Esophagus squamous epithelium (tissue), 5 donors: ENCODE measurements at regions not wholly inside any gene's neighbourhood (a gene's known extent, or its start where the extent isn't known, plus 50 kb on each side); places are given as distances from the start of the nearest gene placed in this dataset.
"Not testable (repeated sequence)": the region's sequence is repeated elsewhere in the genome, so short reads cannot be mapped to it uniquely, and the experiment has no call there.

ENCODE experiments used
- DNase-seq: peaks from one replicate; lab custom pipeline; 2025; lab: John Stamatoyannopoulos, UW
- H3K27ac ChIP-seq, 4 donors: fragments of 200-600 bp; sonication (generic); one replicate each; pipeline ENCODE4 v1.5.1; 2016 to 2019; ENCODE audit warnings: mild to moderate bottlenecking in 1 of 4
- H3K27me3 ChIP-seq, 4 donors: fragments of 200-600 bp; sonication (generic); 1 replicate in 3 of 4; 2 replicates in 1 of 4; pipeline versions ENCODE4 v1.5.1 to v1.6.0; 2017 to 2021; ENCODE audit warnings: antibody characterized with exemption in 1 of 4
- H3K36me3 ChIP-seq, 3 donors: fragments of 200-600 bp; sonication (generic); one replicate each; pipeline ENCODE4 v1.5.1; 2016 to 2019
- H3K4me1 ChIP-seq, 3 donors: fragments of 200-600 bp; sonication (generic); one replicate each; pipeline ENCODE4 v1.5.1; 2017 to 2019
- H3K4me3 ChIP-seq, 4 donors: fragments of 200-600 bp; sonication (generic); 1 replicate in 3 of 4; 2 replicates in 1 of 4; pipeline ENCODE4 v1.5.1; 2016 to 2019; ENCODE audit warnings: mild to moderate bottlenecking in 2 of 4, moderate library complexity in 1 of 4
- H3K9me3 ChIP-seq, 3 donors: fragments of 200-600 bp; sonication (generic); one replicate each; pipeline ENCODE4 v1.5.1; 2016 to 2019
- CTCF ChIP-seq, 6 experiments: fragments of 450-650 bp in 4 of 6; fragments of 200-600 bp in 2 of 6; sonication (generic) in 2 of 6; IDR thresholded peaks; one replicate each; pipeline ENCODE4 v1.5.1; 2016 to 2019; ENCODE audit warnings: antibody characterized with exemption in 6 of 6, mild to moderate bottlenecking in 4 of 6, moderate library complexity in 4 of 6
- POLR2A ChIP-seq, 4 donors: fragments of 450-650 bp; IDR thresholded peaks; one replicate each; pipeline ENCODE4 v1.6.1; 2017; ENCODE audit warnings: antibody characterized with exemption in 4 of 4, mild to moderate bottlenecking in 4 of 4, moderate library complexity in 3 of 4
- WGBS, 2 donors: methylation state at CpG; one replicate each; pipeline ENCODE4 v1.1.5; 2018; 5-methylcytosine and 5-hydroxymethylcytosine counted together
- intact Hi-C: fragments of 100-400 bp; cut with DNase I; formaldehyde crosslinking; loops from one replicate; pipeline ENCODE4 v1.15.0; 2022
- donor health status: DM: yes; HTN: yes; CAD: no.

DNA sequence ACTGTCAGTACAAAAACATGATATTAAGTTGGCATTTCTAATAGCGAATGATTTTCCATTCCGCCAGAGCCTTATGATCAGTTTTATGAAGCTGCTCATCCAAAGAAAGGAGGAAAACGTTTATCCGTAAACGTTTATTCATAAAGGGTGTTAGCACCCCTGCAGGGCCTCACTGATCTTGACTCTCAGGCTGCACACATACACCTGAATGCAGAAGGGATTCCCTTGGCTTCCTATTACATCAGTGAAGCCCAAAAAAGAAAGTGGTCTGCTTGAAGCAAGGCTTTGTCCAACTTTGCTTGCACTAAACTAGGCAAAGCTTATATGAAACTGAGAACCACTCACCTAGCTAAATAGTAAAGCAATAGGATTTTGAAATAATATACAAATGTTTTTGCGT is 659.5 kb upstream of the CADM2 start:
- intact Hi-C loops, result no loop called here
- DNase-seq, result no peak
- 61 to 69% methylated on average over 6 of the region's 6 CpGs for WGBS, 2 donors
- Histone ChIP-seq H3K4me3 (no peak overlapping the region), H3K4me1 (no peaks in the 10 kb centered on the region), H3K27me3 (no peaks in the 10 kb centered on the region), H3K36me3 (no peaks in the 10 kb centered on the region), H3K27ac (no peak overlapping the region), H3K9me3 (no peaks in the 10 kb centered on the region)
- no peak for TF ChIP-seq CTCF (IDR thresholded peaks at IDR 0.05)
- TF ChIP-seq POLR2A (IDR thresholded peaks at IDR 0.05), result no peak

DNA sequence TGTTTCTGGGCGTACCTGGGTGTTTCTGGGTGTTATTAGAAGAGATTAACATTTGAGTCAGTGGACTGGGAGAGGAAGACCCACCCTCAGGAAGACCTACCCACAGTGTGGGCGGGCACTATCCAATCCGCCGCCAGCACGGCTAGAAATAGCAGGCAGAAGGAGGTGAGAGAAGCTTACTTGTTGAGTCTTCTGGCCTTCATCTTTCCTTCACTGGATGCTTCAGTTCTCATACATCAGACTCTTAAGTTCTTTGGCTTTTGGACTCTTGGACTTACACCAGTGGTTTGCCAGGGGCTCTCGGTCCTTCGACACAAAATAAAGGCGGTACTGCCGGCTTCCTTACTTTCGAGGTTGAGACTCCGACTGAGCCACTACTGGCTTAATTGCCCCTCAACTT is 654.6 kb upstream of the CADM2 start:
- H3K36me3 ChIP-seq, result no peaks in the 10 kb centered on the region
- H3K4me3 ChIP-seq, result no peak overlapping the region
- intact Hi-C loops, result no loop called here
- H3K9me3 ChIP-seq, result no peaks in the 10 kb centered on the region
- DNase-seq, result no peak
- WGBS, 2 donors, result 88 to 92% methylated on average over 11 of the region's 11 CpGs
- no peaks in the 10 kb centered on the region for H3K27me3 ChIP-seq
- no peak overlapping the region for H3K27ac ChIP-seq
- H3K4me1 ChIP-seq, result no peaks in the 10 kb centered on the region
- TF ChIP-seq CTCF (IDR thresholded peaks at IDR 0.05), result no peak
- no peak for TF ChIP-seq POLR2A (IDR thresholded peaks at IDR 0.05)

DNA sequence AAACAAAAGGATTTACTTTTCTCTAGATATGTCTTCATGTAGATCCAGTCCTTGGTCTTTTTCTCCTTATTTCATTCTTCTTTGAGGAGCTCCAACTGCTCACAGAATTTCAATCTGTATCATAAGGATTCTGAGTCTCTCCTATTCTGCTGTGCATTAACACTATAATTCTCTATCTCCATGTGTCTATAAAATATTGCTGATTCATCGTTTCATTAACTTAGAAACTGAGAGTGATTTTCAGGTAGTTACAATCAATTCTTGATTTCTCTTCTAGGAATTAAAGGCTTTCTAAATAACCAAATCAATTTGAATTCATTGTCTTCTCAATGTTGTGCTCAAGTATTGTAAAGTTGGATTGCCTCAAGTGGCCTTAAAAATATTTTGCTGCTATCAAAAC is 651.5 kb upstream of the CADM2 start:
- Histone ChIP-seq H3K4me1 (no peaks in the 10 kb centered on the region), H3K4me3 (no peak overlapping the region), H3K9me3 (no peaks in the 10 kb centered on the region), H3K27me3 (no peaks in the 10 kb centered on the region), H3K36me3 (no peaks in the 10 kb centered on the region), H3K27ac (no peak overlapping the region)
- TF ChIP-seq CTCF (IDR thresholded peaks at IDR 0.05) (no peak), POLR2A (IDR thresholded peaks at IDR 0.05) (no peak)
- intact Hi-C loops, result no loop called here
- no peak for DNase-seq
- 79 to 86% methylated on average over 1 of the region's 1 CpG for WGBS, 2 donors

DNA sequence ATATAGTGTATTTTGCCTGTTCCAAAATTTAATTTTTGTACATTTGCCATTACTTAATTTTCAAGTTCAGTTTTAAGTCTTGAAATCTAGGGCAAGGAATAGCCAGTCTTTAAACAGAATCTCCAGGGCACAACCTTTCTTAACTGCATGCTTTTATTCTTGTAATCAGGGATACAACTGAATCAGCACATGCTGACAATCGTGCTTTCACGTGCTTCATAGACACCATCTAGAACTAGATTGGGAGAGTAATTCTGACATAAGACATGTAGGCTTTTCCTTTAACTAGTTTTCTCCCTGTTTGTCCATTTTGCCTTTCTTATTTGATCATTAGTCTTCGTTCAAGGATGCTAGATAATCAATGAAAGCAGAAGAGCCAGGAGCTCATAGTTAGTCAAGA is 650.4 kb upstream of the CADM2 start:
- H3K9me3 ChIP-seq, result no peaks in the 10 kb centered on the region
- no peak for TF ChIP-seq CTCF (IDR thresholded peaks at IDR 0.05)
- no peak for TF ChIP-seq POLR2A (IDR thresholded peaks at IDR 0.05)
- no peak for DNase-seq
- WGBS, 2 donors, result 52 to 56% methylated on average over 3 of the region's 3 CpGs
- no peaks in the 10 kb centered on the region for H3K4me1 ChIP-seq
- intact Hi-C loops, result no loop called here
- H3K27me3 ChIP-seq, result no peaks in the 10 kb centered on the region
- H3K4me3 ChIP-seq, result no peak overlapping the region
- no peaks in the 10 kb centered on the region for H3K36me3 ChIP-seq
- no peak overlapping the region for H3K27ac ChIP-seq

- intact Hi-C loops, result no loop called here
- H3K4me1 ChIP-seq, result no peaks in the 10 kb centered on the region
- H3K27ac ChIP-seq, result no peak overlapping the region
- no peak for TF ChIP-seq CTCF (IDR thresholded peaks at IDR 0.05)
- no peak for TF ChIP-seq POLR2A (IDR thresholded peaks at IDR 0.05)
- H3K9me3 ChIP-seq, result no peaks in the 10 kb centered on the region
- no peaks in the 10 kb centered on the region for H3K27me3 ChIP-seq
- WGBS, 2 donors, result 51 to 53% methylated on average over 2 of the region's 2 CpGs
- no peak for DNase-seq
- no peaks in the 10 kb centered on the region for H3K36me3 ChIP-seq
- H3K4me3 ChIP-seq, result no peak overlapping the region
Measured at GRCh38 chr3:84318273-84318809, 640.4 kb upstream of the CADM2 start.

DNA sequence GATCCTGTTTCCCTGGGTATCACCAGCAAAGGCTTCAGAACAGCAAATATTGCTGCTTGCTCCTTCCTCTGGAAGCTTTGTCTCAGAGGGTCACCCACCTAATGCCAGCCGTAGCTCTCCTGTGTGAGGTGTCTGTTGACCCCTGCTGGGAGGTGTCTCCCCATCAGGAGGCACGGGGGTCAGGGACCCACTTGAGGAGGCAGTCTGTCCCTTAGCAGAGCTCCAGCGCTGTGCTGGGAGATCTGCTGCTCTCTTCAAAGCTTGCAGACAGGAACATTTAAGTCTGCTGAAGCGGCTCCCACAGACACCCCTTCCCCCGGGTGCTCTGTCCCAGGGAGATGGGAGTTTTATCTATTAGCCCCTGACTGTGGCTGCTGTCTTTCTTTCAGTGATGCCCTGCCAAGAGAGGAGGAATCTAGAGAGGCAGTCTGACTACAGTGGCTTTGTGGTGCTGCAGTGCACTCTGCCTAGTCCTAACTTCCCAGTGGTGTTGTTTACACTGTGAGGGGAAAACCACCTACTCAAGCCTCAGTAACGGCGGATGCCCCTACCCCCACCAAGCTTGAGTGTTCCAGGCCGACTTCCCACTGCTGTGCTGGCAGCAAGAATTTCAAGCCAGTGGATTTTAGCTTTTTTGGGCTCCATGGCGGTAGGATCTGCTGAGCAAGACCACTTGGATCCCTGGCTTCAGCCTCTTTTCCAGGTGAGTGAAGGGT is 593.1 kb upstream of the CADM2 start:
- H3K4me1 ChIP-seq, H3K27ac ChIP-seq, intact Hi-C loops, DNase-seq, H3K4me3 ChIP-seq, H3K36me3 ChIP-seq, H3K27me3 ChIP-seq, H3K9me3 ChIP-seq: not testable (repeated sequence)
- 44 to 50% methylated on average over 2 to 3 of the region's 9 CpGs for WGBS, 2 donors
